Chondrocyte (in vitro differentiated cells): ENCODE measurements at regions not wholly inside any gene's neighbourhood (a gene's known extent, or its start where the extent isn't known, plus 50 kb on each side); places are given as distances from the start of the nearest gene placed in this dataset.
A peak's percentile ranks its signal among the peaks of the same experiment; 100 is the strongest.

Experiments
- DNase-seq: peaks from one replicate; pipeline ENCODE4 v3.0.0; 2021; ENCODE audit warnings: mixed read lengths, low spot score
- H3K27ac Mint-ChIP-seq: one replicate; pipeline ENCODE4 v1.8.0; 2021; ENCODE audit warnings: mild to moderate bottlenecking, moderate library complexity, mixed read lengths; ENCODE audit not compliant: unreplicated experiment
- H3K27me3 Mint-ChIP-seq: 2 replicates; pipeline ENCODE4 v1.8.0; 2021; ENCODE audit warnings: low read depth, mixed read lengths
- H3K36me3 Mint-ChIP-seq: 2 replicates; pipeline ENCODE4 v1.8.0; 2021; ENCODE audit warnings: low read depth, mixed read lengths
- H3K4me1 Mint-ChIP-seq: 2 replicates; pipeline ENCODE4 v1.8.0; 2021; ENCODE audit warnings: low read depth, mild to moderate bottlenecking, mixed read lengths
- H3K4me3 Mint-ChIP-seq: one replicate; pipeline ENCODE4 v1.8.0; 2021; ENCODE audit warnings: mild to moderate bottlenecking, moderate library complexity, mixed read lengths; ENCODE audit not compliant: unreplicated experiment
- H3K9me3 Mint-ChIP-seq: 2 replicates; pipeline ENCODE4 v1.8.0; 2021; ENCODE audit warnings: low read depth, mixed read lengths
- CTCF ChIP-seq: fragments of 200-600 bp; sonication (generic); IDR thresholded peaks from 2 replicates; pipeline ENCODE4 v1.5.0; 2021; ENCODE audit warnings: antibody characterized with exemption, mild to moderate bottlenecking, moderate library complexity

GRCh38 chr5:174364676-174365075 lies 319.2 kb downstream of the NSG2 start:
- Mint-ChIP-seq H3K27me3 (no peaks in the 10 kb centered on the region), H3K4me1 (no peaks in the 10 kb centered on the region), H3K27ac (no peak overlapping the region), H3K36me3 (peaks cover 2% of the 10 kb centered on the region), H3K9me3 (peaks cover 13% of the 10 kb centered on the region), H3K4me3 (no peak overlapping the region)
- no peak for TF ChIP-seq CTCF
- no peak for DNase-seq

GRCh38 chr5:174371600-174372094 lies 326.1 kb downstream of the NSG2 start:
- H3K27ac Mint-ChIP-seq: peak overlapping the region; percentile 10
- no peak overlapping the region for H3K4me3 Mint-ChIP-seq
- no peaks in the 10 kb centered on the region for H3K27me3 Mint-ChIP-seq
- no peak for DNase-seq
- H3K9me3 Mint-ChIP-seq: no peaks in the 10 kb centered on the region
- TF ChIP-seq CTCF: no peak
- H3K4me1 Mint-ChIP-seq: peaks cover 14% of the 10 kb centered on the region
- no peaks in the 10 kb centered on the region for H3K36me3 Mint-ChIP-seq

- Mint-ChIP-seq H3K27ac (no peak overlapping the region), H3K4me1 (peaks cover 14% of the 10 kb centered on the region), H3K9me3 (peaks cover 4% of the 10 kb centered on the region), H3K4me3 (no peak overlapping the region), H3K36me3 (no peaks in the 10 kb centered on the region), H3K27me3 (no peaks in the 10 kb centered on the region)
- DNase-seq: no peak
- no peak for TF ChIP-seq CTCF
These were observed 328.7 kb downstream of the NSG2 start for GRCh38 chr5:174374206-174374605.

GRCh38 chr5:174376056-174376455 lies 330.6 kb downstream of the NSG2 start:
- Mint-ChIP-seq H3K4me1 (peaks cover 12% of the 10 kb centered on the region), H3K27me3 (no peaks in the 10 kb centered on the region), H3K9me3 (peaks cover 4% of the 10 kb centered on the region), H3K36me3 (no peaks in the 10 kb centered on the region), H3K27ac (no peak overlapping the region), H3K4me3 (no peak overlapping the region)
- no peak for DNase-seq
- no peak for TF ChIP-seq CTCF

- Mint-ChIP-seq H3K9me3 (peaks cover 4% of the 10 kb centered on the region), H3K27me3 (no peaks in the 10 kb centered on the region), H3K27ac (no peak overlapping the region), H3K4me3 (no peak overlapping the region), H3K36me3 (no peaks in the 10 kb centered on the region), H3K4me1 (peaks cover 4% of the 10 kb centered on the region)
- TF ChIP-seq CTCF: no peak
- no peak for DNase-seq
These were observed 331.3 kb downstream of the NSG2 start for GRCh38 chr5:174376726-174377373.
